Ovary (tissue), 3 donors: ENCODE measurements at regions not wholly inside any gene's neighbourhood (a gene's known extent, or its start where the extent isn't known, plus 50 kb on each side); places are given as distances from the start of the nearest gene placed in this dataset.

ENCODE experiments used
- CTCF ChIP-seq, 3 donors: fragments of 450-650 bp in 2 of 3; fragments of 200-600 bp in 1 of 3; IDR thresholded peaks; one replicate each; pipeline versions ENCODE4 v1.5.1 to v1.8.0; 2016 to 2022; ENCODE audit warnings: antibody characterized with exemption in 3 of 3, mild to moderate bottlenecking in 1 of 3
- EP300 ChIP-seq: sonication (generic); formaldehyde crosslinking; IDR thresholded peaks from one replicate; pipeline ENCODE4 v1.6.1; 2017; ENCODE audit warnings: antibody characterized with exemption
- POLR2A ChIP-seq: fragments of 450-650 bp; IDR thresholded peaks from one replicate; pipeline ENCODE4 v1.6.1; 2017; ENCODE audit warnings: antibody characterized with exemption, mild to moderate bottlenecking, moderate library complexity
- donor health status: DM: no; HTN: no; CAD: no.

- no peak for TF ChIP-seq EP300
- TF ChIP-seq POLR2A: no peak
- TF ChIP-seq CTCF (IDR thresholded peaks at IDR 0.05): no peak
Measured at GRCh38 chr13:106637519-106637918, 69.6 kb upstream of the ARGLU1 start.
